ENCODE measurements at regions not wholly inside any gene's neighbourhood (a gene's known extent, or its start where the extent isn't known, plus 50 kb on each side); places are given as distances from the start of the nearest gene placed in this dataset.

- Histone ChIP-seq H3K4me2 (ENCODE audit: low read length) (no peak overlapping the region), H2AFZ (ENCODE audit: low read depth, low read length) (no peak overlapping the region), H3K9me3 (ENCODE audit: insufficient read depth, low read length) (no peaks in the 10 kb centered on the region), H3K27me3 (ENCODE audit: low read depth, low read length) (peaks cover 30% of the 10 kb centered on the region), H3K27ac (ENCODE audit: low read length) (no peak overlapping the region), H3K9ac (ENCODE audit: low read length) (no peak overlapping the region), H3K4me1 (ENCODE audit: low read length) (no peaks in the 10 kb centered on the region), H4K20me1 (ENCODE audit: insufficient read depth, low read length) (no peaks in the 10 kb centered on the region), H3K36me3 (replicated peaks; ENCODE audit: low read depth, low read length) (no peaks in the 10 kb centered on the region), H3K79me2 (ENCODE audit: low read length) (no peaks in the 10 kb centered on the region), H3K4me3 (ENCODE audit: low read length) (no peak overlapping the region)
- TF ChIP-seq EZH2phosphoT487 (IDR thresholded peaks at IDR 0.05; ENCODE audit: low read depth) (no peak), CTCF (IDR thresholded peaks at IDR 0.05; ENCODE audit: low read depth, low read length) (no peak)
Observed at GRCh38 chr17:74032222-74032621, 171.3 kb upstream of the RPL38 start.

GRCh38 chr17:74037320-74037719 lies 166.2 kb upstream of the RPL38 start:
- Histone ChIP-seq H3K4me2 (ENCODE audit: low read length) (no peak overlapping the region), H3K36me3 (replicated peaks; ENCODE audit: low read depth, low read length) (no peaks in the 10 kb centered on the region), H3K27me3 (ENCODE audit: low read depth, low read length) (peaks cover 22% of the 10 kb centered on the region), H3K4me3 (ENCODE audit: low read length) (no peak overlapping the region), H3K9me3 (ENCODE audit: insufficient read depth, low read length) (no peaks in the 10 kb centered on the region), H3K9ac (ENCODE audit: low read length) (no peak overlapping the region), H2AFZ (ENCODE audit: low read depth, low read length) (no peak overlapping the region), H3K79me2 (ENCODE audit: low read length) (no peaks in the 10 kb centered on the region), H3K4me1 (ENCODE audit: low read length) (no peaks in the 10 kb centered on the region), H4K20me1 (ENCODE audit: insufficient read depth, low read length) (no peaks in the 10 kb centered on the region), H3K27ac (ENCODE audit: low read length) (no peak overlapping the region)
- TF ChIP-seq CTCF (IDR thresholded peaks at IDR 0.05; ENCODE audit: low read depth, low read length) (no peak), EZH2phosphoT487 (IDR thresholded peaks at IDR 0.05; ENCODE audit: low read depth) (no peak)

- TF ChIP-seq CTCF (IDR thresholded peaks at IDR 0.05; ENCODE audit: low read depth, low read length) = no peak
- no peak for TF ChIP-seq EZH2phosphoT487 (IDR thresholded peaks at IDR 0.05; ENCODE audit: low read depth)
- Histone ChIP-seq H4K20me1 (ENCODE audit: insufficient read depth, low read length) (no peaks in the 10 kb centered on the region), H3K4me2 (ENCODE audit: low read length) (no peak overlapping the region), H3K27me3 (ENCODE audit: low read depth, low read length) (peaks cover 3% of the 10 kb centered on the region; the same call in 1 of the 2 replicates), H3K27ac (ENCODE audit: low read length) (no peak overlapping the region), H3K36me3 (replicated peaks; ENCODE audit: low read depth, low read length) (no peaks in the 10 kb centered on the region), H3K4me1 (ENCODE audit: low read length) (no peaks in the 10 kb centered on the region), H3K79me2 (ENCODE audit: low read length) (no peaks in the 10 kb centered on the region), H3K9me3 (ENCODE audit: insufficient read depth, low read length) (no peaks in the 10 kb centered on the region), H3K4me3 (ENCODE audit: low read length) (no peak overlapping the region), H3K9ac (ENCODE audit: low read length) (no peak overlapping the region), H2AFZ (ENCODE audit: low read depth, low read length) (no peak overlapping the region)
Observed at GRCh38 chr17:74040291-74040690, 163.2 kb upstream of the RPL38 start.

- no peaks in the 10 kb centered on the region for H3K4me1 ChIP-seq (ENCODE audit: low read length)
- no peaks in the 10 kb centered on the region for H3K36me3 ChIP-seq (replicated peaks; ENCODE audit: low read depth, low read length)
- no peaks in the 10 kb centered on the region for H3K27me3 ChIP-seq (ENCODE audit: low read depth, low read length)
- no peak overlapping the region for H3K27ac ChIP-seq (ENCODE audit: low read length)
- H3K79me2 ChIP-seq (ENCODE audit: low read length) = no peaks in the 10 kb centered on the region
- TF ChIP-seq CTCF (IDR thresholded peaks at IDR 0.05; ENCODE audit: low read depth, low read length) = no peak
- no peak for TF ChIP-seq EZH2phosphoT487 (IDR thresholded peaks at IDR 0.05; ENCODE audit: low read depth)
- no peaks in the 10 kb centered on the region for H3K9me3 ChIP-seq (ENCODE audit: insufficient read depth, low read length)
- no peak overlapping the region for H2AFZ ChIP-seq (ENCODE audit: low read depth, low read length)
- no peak overlapping the region for H3K4me2 ChIP-seq (ENCODE audit: low read length)
- H4K20me1 ChIP-seq (ENCODE audit: insufficient read depth, low read length) = no peaks in the 10 kb centered on the region
- H3K4me3 ChIP-seq (ENCODE audit: low read length) = no peak overlapping the region
- no peak overlapping the region for H3K9ac ChIP-seq (ENCODE audit: low read length)
Observed at GRCh38 chr17:74040729-74041128, 162.7 kb upstream of the RPL38 start.

Measured in OCI-LY3 (cell line).